ENCODE measurements at regions not wholly inside any gene's neighbourhood (a gene's known extent, or its start where the extent isn't known, plus 50 kb on each side); places are given as distances from the start of the nearest gene placed in this dataset.

GRCh38 chr11:92297567-92298553 lies 73.2 kb downstream of the FAT3 start (continued):
- TF ChIP-seq GABPA (IDR thresholded peaks at IDR 0.05; ENCODE audit: borderline replicate concordance, insufficient read depth, low read length) (no peak), SP1 (IDR thresholded peaks at IDR 0.05; ENCODE audit: low read depth, low read length) (no peak), HDAC2 (IDR thresholded peaks at IDR 0.05; ENCODE audit: borderline replicate concordance in 1 of 2, low read depth in 2 of 2, low read length in 2 of 2) (no peak), RNF2 (IDR thresholded peaks at IDR 0.05; ENCODE audit: borderline replicate concordance, low read depth, low read length, missing control alignments, poor library complexity, severe bottlenecking) (no peak), RFX5 (IDR thresholded peaks at IDR 0.05; ENCODE audit: borderline replicate concordance, low read depth, low read length) (no peak)
